Astrocyte (in vitro differentiated cells and primary cell): ENCODE measurements at regions not wholly inside any gene's neighbourhood (a gene's known extent, or its start where the extent isn't known, plus 50 kb on each side); places are given as distances from the start of the nearest gene placed in this dataset.

Experiments used
- EZH2 ChIP-seq: IDR thresholded peaks from 2 replicates; pipeline ENCODE4 v1.6.1; 2012; ENCODE audit warnings: mild to moderate bottlenecking, low read length, inconsistent platforms; ENCODE audit not compliant: insufficient read depth
- TF ChIP-seq, protein P1 (sequence below): IDR thresholded peaks from 2 replicates; pipeline ENCODE4 v1.5.1; 2011; ENCODE audit warnings: low read depth, mild to moderate bottlenecking, inconsistent platforms, low read length, moderate library complexity; ENCODE audit not compliant: insufficient read depth

GRCh38 chr5:43837091-43837490 lies 234.1 kb downstream of the NNT start:
- no peak for TF ChIP-seq EZH2
- TF ChIP-seq, protein P1, sequence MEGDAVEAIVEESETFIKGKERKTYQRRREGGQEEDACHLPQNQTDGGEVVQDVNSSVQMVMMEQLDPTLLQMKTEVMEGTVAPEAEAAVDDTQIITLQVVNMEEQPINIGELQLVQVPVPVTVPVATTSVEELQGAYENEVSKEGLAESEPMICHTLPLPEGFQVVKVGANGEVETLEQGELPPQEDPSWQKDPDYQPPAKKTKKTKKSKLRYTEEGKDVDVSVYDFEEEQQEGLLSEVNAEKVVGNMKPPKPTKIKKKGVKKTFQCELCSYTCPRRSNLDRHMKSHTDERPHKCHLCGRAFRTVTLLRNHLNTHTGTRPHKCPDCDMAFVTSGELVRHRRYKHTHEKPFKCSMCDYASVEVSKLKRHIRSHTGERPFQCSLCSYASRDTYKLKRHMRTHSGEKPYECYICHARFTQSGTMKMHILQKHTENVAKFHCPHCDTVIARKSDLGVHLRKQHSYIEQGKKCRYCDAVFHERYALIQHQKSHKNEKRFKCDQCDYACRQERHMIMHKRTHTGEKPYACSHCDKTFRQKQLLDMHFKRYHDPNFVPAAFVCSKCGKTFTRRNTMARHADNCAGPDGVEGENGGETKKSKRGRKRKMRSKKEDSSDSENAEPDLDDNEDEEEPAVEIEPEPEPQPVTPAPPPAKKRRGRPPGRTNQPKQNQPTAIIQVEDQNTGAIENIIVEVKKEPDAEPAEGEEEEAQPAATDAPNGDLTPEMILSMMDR: no peak
